Colonic mucosa (tissue), 4 donors: ENCODE measurements at regions not wholly inside any gene's neighbourhood (a gene's known extent, or its start where the extent isn't known, plus 50 kb on each side); places are given as distances from the start of the nearest gene placed in this dataset.

Source experiments
- DNase-seq: peaks from one replicate; pipeline ENCODE4 v3.0.0-alpha.2; 2020
- H3K27ac ChIP-seq: fragments of 200-600 bp; one replicate; pipeline ENCODE4 v1.8.0; 2021
- H3K27me3 ChIP-seq: fragments of 200-600 bp; one replicate; pipeline ENCODE4 v1.8.0; 2021
- H3K36me3 ChIP-seq: fragments of 200-600 bp; one replicate; pipeline ENCODE4 v1.8.0; 2021
- H3K4me1 ChIP-seq: fragments of 200-600 bp; one replicate; pipeline ENCODE4 v1.8.0; 2021; ENCODE audit warnings: mild to moderate bottlenecking
- H3K4me3 ChIP-seq: fragments of 200-600 bp; one replicate; pipeline ENCODE4 v1.8.0; 2021
- H3K9ac ChIP-seq, 2 donors: one replicate each; pipeline ENCODE4 v1.7.0; 2013; ENCODE audit warnings: control low read depth in 2 of 2, low read depth in 2 of 2, low read length in 2 of 2
- H3K9me3 ChIP-seq: fragments of 200-600 bp; one replicate; pipeline ENCODE4 v1.8.0; 2021
- intact Hi-C: fragments of 100-400 bp; cut with DNase I; formaldehyde crosslinking; loops from one replicate; pipeline ENCODE4 v1.14.1; 2022
- TF ChIP-seq, protein P1 (sequence below): fragments of 200-600 bp; IDR thresholded peaks from one replicate; pipeline ENCODE4 v1.8.0; 2022; ENCODE audit warnings: antibody characterized with exemption, mild to moderate bottlenecking
- donor health status: healthy.
- donor health status: DM: no; HTN: no; CAD: no.
- donor health status: DM: no; HTN: no; CAD: no.

GRCh38 chrX:63408050-63408449 is 56.9 kb upstream of the SPIN4 start:
- Histone ChIP-seq H3K36me3 (no peaks in the 10 kb centered on the region), H3K9me3 (no peaks in the 10 kb centered on the region), H3K4me1 (no peaks in the 10 kb centered on the region), H3K27ac (no peak overlapping the region), H3K27me3 (no peaks in the 10 kb centered on the region), H3K4me3 (no peak overlapping the region), H3K9ac (no peak overlapping the region)
- TF ChIP-seq, protein P1, sequence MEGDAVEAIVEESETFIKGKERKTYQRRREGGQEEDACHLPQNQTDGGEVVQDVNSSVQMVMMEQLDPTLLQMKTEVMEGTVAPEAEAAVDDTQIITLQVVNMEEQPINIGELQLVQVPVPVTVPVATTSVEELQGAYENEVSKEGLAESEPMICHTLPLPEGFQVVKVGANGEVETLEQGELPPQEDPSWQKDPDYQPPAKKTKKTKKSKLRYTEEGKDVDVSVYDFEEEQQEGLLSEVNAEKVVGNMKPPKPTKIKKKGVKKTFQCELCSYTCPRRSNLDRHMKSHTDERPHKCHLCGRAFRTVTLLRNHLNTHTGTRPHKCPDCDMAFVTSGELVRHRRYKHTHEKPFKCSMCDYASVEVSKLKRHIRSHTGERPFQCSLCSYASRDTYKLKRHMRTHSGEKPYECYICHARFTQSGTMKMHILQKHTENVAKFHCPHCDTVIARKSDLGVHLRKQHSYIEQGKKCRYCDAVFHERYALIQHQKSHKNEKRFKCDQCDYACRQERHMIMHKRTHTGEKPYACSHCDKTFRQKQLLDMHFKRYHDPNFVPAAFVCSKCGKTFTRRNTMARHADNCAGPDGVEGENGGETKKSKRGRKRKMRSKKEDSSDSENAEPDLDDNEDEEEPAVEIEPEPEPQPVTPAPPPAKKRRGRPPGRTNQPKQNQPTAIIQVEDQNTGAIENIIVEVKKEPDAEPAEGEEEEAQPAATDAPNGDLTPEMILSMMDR, result no peak
- intact Hi-C loops, result no loop called here
- DNase-seq, result no peak

DNA sequence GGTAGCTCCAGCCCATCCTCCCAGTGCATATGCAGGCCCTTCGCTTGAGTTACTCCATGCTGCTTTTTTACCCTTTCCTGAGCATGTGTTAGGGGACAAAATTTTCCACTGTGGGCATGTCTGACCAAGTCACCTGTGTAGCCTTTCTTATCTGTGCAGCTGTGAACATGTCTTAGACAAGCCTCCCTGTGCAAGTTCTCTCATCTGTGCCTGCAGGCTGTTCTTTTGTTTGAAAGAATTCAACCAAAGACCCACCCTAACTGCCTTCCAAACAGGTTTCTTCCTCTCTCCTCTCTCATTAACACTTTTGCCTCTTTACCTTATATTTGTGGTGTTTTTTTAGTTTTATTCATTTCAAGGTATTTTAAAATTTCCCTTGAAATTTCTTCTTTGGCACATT is 53.2 kb upstream of the SPIN4 start:
- Histone ChIP-seq H3K27ac (no peak overlapping the region), H3K27me3 (no peaks in the 10 kb centered on the region), H3K4me3 (no peak overlapping the region), H3K36me3 (no peaks in the 10 kb centered on the region), H3K4me1 (no peaks in the 10 kb centered on the region), H3K9ac (no peak overlapping the region), H3K9me3 (no peaks in the 10 kb centered on the region)
- TF ChIP-seq, protein P1, result no peak
- no peak for DNase-seq
- intact Hi-C loops, result no loop called here

DNA sequence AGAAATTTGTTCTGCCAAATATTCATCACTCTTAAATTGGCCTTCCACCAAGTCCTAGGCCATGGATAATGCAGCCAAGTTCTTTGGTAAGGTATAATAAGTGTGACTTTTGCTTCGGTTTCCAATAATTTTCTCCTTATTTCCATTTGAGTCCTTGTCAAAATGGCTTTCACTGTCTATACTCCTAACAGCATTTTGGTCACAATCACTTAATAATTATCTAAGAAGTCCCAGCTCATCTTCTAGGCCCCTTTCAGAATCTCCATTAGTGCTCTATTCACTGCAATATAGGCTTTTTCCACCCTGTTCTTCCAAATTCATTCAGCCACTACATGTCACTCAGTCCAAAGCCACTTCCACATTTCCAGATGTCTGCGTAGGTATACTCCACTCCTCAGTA is 51.0 kb upstream of the SPIN4 start:
- no peaks in the 10 kb centered on the region for H3K36me3 ChIP-seq
- no peak overlapping the region for H3K4me3 ChIP-seq
- H3K4me1 ChIP-seq, result no peaks in the 10 kb centered on the region
- intact Hi-C loops, result no loop called here
- H3K27ac ChIP-seq, result no peak overlapping the region
- no peaks in the 10 kb centered on the region for H3K9me3 ChIP-seq
- no peak for DNase-seq
- no peak overlapping the region for H3K9ac ChIP-seq
- TF ChIP-seq, protein P1, result no peak
- no peaks in the 10 kb centered on the region for H3K27me3 ChIP-seq
